GM18505 (cell line): ENCODE measurements at regions not wholly inside any gene's neighbourhood (a gene's known extent, or its start where the extent isn't known, plus 50 kb on each side); places are given as distances from the start of the nearest gene placed in this dataset.

Experiments
- ATAC-seq: cut with Tn5 transposase; IDR thresholded peaks from one replicate; pipeline ENCODE4 v1.9.1; 2021; ENCODE audit not compliant: unreplicated experiment
- POLR2A ChIP-seq: IDR thresholded peaks from 4 replicates; pipeline ENCODE4 v1.6.1; 2011; ENCODE audit warnings: borderline replicate concordance; ENCODE audit not compliant: insufficient read depth, insufficient read length; ENCODE audit errors: extremely low read depth

GRCh38 chr21:43268086-43268803 is 99.4 kb downstream of the CRYAA start:
- TF ChIP-seq POLR2A: no peak
- ATAC-seq: no peak

GRCh38 chr21:43267391-43268085 is 98.7 kb downstream of the CRYAA start:
- no peak for ATAC-seq
- TF ChIP-seq POLR2A: no peak

DNA sequence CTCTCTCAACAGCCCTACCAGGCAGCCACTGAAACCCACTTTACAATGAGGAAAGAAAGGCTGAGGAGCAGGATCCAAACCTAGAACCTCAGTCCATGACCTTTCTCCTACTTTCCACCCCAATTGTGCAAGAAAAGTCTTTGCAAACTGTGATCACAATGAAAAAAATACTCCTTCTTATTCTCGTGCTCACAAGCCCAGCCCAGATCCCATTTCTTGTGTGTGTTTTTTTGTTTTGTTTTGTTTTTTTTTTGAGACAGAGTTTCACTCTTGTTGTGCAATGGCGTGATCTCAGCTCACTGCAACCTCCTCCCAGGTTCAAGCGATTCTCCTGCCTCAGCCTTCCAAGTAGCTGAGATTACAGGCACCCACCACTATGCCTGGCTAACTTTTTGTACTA is 97.7 kb downstream of the CRYAA start:
- ATAC-seq: no peak
- no peak for TF ChIP-seq POLR2A

DNA sequence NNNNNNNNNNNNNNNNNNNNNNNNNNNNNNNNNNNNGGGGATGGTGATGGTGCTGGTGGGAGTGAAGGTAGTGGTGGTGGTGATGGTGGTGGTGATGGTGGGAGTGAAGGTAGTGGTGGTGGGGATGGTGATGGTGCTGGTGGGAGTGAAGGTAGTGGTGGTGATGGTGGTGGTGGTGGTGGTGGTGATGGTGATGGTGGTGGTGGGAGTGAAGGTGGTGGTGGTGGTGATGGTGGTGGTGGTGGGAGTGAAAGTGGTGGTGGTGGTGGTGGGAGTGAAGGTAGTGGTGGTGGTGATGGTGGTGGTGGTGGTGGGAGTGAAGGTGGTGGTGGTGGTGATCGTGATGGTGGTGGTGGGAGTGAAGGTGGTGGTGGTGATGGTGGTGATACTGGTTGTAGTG is 93.6 kb downstream of the CRYAA start:
- no peak for TF ChIP-seq POLR2A
- ATAC-seq: no peak
